ENCODE measurements at regions not wholly inside any gene's neighbourhood (a gene's known extent, or its start where the extent isn't known, plus 50 kb on each side); places are given as distances from the start of the nearest gene placed in this dataset.

DNA sequence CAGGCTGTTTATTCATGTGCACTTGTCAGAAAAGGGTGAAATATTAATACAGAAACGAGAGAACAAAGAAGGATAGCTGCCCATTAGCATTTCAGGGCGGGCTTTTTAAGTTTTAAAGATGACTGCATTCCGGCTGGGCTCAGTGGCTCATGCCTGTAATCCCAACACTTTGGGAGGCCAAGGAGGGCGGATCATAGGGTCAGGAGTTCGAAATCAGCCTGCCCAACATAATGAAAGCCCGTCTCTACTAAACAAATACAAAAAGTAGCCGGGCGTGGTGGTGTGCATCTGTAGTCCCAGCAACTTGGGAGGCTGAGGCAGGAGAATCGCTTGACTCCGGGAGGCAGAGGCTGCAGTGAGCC is 130.5 kb downstream of the HFE start:
- no peaks in the 10 kb centered on the region for H3K36me3 ChIP-seq (ENCODE audit: insufficient read depth, low read length)
- peak overlapping the region; percentile 42 to 69; a peak in 3 of 4 replicates for H3K4me3 ChIP-seq (ENCODE audit: low read depth in 1 of 2, low read length in 2 of 2)
- peaks cover 62% of the 10 kb centered on the region for H3K4me1 ChIP-seq (ENCODE audit: insufficient read depth, low read length)
- DNase-seq (peak; percentile 64), ATAC-seq (ENCODE audit: insufficient read depth, low read depth) (peak; percentile 3)
- peaks cover 16% of the 10 kb centered on the region for H3K79me2 ChIP-seq (ENCODE audit: insufficient read depth, low read length)
- H3K27me3 ChIP-seq (ENCODE audit: insufficient read depth, low read length, poor library complexity): no peaks in the 10 kb centered on the region
- H2AFZ ChIP-seq (ENCODE audit: low read depth, low read length): no peak overlapping the region
- H3K4me2 ChIP-seq (ENCODE audit: insufficient read depth, low read length): peak overlapping the region; percentile 62
- peaks cover 4% of the 10 kb centered on the region; the same call in 1 of the 2 replicates for H4K20me1 ChIP-seq (ENCODE audit: insufficient read depth, low read length)
- no peaks in the 10 kb centered on the region for H3K9me3 ChIP-seq (ENCODE audit: insufficient read depth, low read length, severe bottlenecking)
- H3K27ac ChIP-seq (ENCODE audit: low read length): peak overlapping the region; percentile 98
- H3K9ac ChIP-seq (ENCODE audit: low read depth, low read length): peak overlapping the region; percentile 89
- TF ChIP-seq CTCF (IDR thresholded peaks at IDR 0.05; ENCODE audit: borderline replicate concordance, extremely low read depth, low read length, poor library complexity, severe bottlenecking) (no peak), EZH2 (IDR thresholded peaks at IDR 0.05; ENCODE audit: borderline replicate concordance, low read depth, low read length, severe bottlenecking) (no peak)

DNA sequence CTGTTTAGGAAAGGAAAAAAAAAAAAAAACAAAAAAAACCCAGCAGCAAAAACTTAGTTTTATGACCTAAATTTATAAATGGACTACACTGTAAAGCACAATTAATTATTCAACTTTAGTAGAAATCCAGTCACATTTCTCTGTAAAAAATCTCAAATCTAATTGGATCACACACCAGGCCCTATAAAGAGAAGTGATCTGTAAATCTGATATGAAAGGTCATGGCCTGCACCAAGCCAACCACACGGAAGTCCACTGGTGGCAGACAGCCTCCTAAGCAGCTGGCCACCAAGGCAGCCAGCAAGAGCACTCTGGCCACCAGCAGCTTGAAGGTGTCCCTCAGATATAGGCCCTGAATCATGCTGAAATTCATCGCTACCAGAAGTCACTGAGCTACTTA is 131.6 kb downstream of the HFE start:
- H3K36me3 ChIP-seq (ENCODE audit: insufficient read depth, low read length): no peaks in the 10 kb centered on the region
- TF ChIP-seq EZH2 (IDR thresholded peaks at IDR 0.05; ENCODE audit: borderline replicate concordance, low read depth, low read length, severe bottlenecking): no peak
- no peak for TF ChIP-seq CTCF (IDR thresholded peaks at IDR 0.05; ENCODE audit: borderline replicate concordance, extremely low read depth, low read length, poor library complexity, severe bottlenecking)
- H3K9ac ChIP-seq (ENCODE audit: low read depth, low read length): peak overlapping the region; percentile 89

GRCh38 chr6:26220145-26220970 is 133.1 kb downstream of the HFE start:
- Histone ChIP-seq H3K27me3 (ENCODE audit: insufficient read depth, low read length, poor library complexity) (no peaks in the 10 kb centered on the region), H3K4me2 (ENCODE audit: insufficient read depth, low read length) (no peak overlapping the region), H3K36me3 (ENCODE audit: insufficient read depth, low read length) (peaks cover 10% of the 10 kb centered on the region), H3K9ac (ENCODE audit: low read depth, low read length) (no peak overlapping the region), H3K4me1 (ENCODE audit: insufficient read depth, low read length) (peaks cover 69% of the 10 kb centered on the region), H2AFZ (ENCODE audit: low read depth, low read length) (no peak overlapping the region), H3K4me3 (ENCODE audit: low read depth in 1 of 2, low read length in 2 of 2) (no peak overlapping the region), H3K9me3 (ENCODE audit: insufficient read depth, low read length, severe bottlenecking) (no peaks in the 10 kb centered on the region), H4K20me1 (ENCODE audit: insufficient read depth, low read length) (peaks cover 4% of the 10 kb centered on the region; the same call in 1 of the 2 replicates), H3K27ac (ENCODE audit: low read length) (peak overlapping the region; percentile 76), H3K79me2 (ENCODE audit: insufficient read depth, low read length) (peaks cover 29% of the 10 kb centered on the region)
- DNase-seq (no peak), ATAC-seq (ENCODE audit: insufficient read depth, low read depth) (no peak)
- TF ChIP-seq CTCF (IDR thresholded peaks at IDR 0.05; ENCODE audit: borderline replicate concordance, extremely low read depth, low read length, poor library complexity, severe bottlenecking) (no peak), EZH2 (IDR thresholded peaks at IDR 0.05; ENCODE audit: borderline replicate concordance, low read depth, low read length, severe bottlenecking) (no peak)

More for the DNA sequence above, 131.6 kb downstream of the HFE start:
- no peak for DNase-seq
- Histone ChIP-seq H3K4me2 (ENCODE audit: insufficient read depth, low read length) (0 out of 2 replicates have a peak overlapping the region, but pooled peaks have one; percentile 18), H3K27me3 (ENCODE audit: insufficient read depth, low read length, poor library complexity) (no peaks in the 10 kb centered on the region), H2AFZ (ENCODE audit: low read depth, low read length) (no peak overlapping the region), H3K27ac (ENCODE audit: low read length) (peak overlapping the region; percentile 76), H3K79me2 (ENCODE audit: insufficient read depth, low read length) (peaks cover 16% of the 10 kb centered on the region), H3K4me3 (ENCODE audit: low read depth in 1 of 2, low read length in 2 of 2) (no peak overlapping the region), H3K9me3 (ENCODE audit: insufficient read depth, low read length, severe bottlenecking) (no peaks in the 10 kb centered on the region), H4K20me1 (ENCODE audit: insufficient read depth, low read length) (peaks cover 4% of the 10 kb centered on the region; the same call in 1 of the 2 replicates), H3K4me1 (ENCODE audit: insufficient read depth, low read length) (peaks cover 70% of the 10 kb centered on the region)
- ATAC-seq (ENCODE audit: insufficient read depth, low read depth): no peak
